Ascending aorta (tissue), 2 donors: ENCODE measurements at regions not wholly inside any gene's neighbourhood (a gene's known extent, or its start where the extent isn't known, plus 50 kb on each side); places are given as distances from the start of the nearest gene placed in this dataset.

ENCODE experiments used
- DNase-seq, 2 donors: peaks; one replicate each; pipeline ENCODE4 v3.0.0-alpha.2; 2019; ENCODE audit warnings: low spot score in 2 of 2
- H3K27ac ChIP-seq, 2 donors: fragments of 200-600 bp; sonication (generic); one replicate each; pipeline ENCODE4 v1.5.1; 2016 to 2017; ENCODE audit warnings: mild to moderate bottlenecking in 1 of 2
- H3K27me3 ChIP-seq: fragments of 200-600 bp; sonication (generic); one replicate; pipeline ENCODE4 v1.5.1; 2017
- H3K36me3 ChIP-seq, 2 donors: fragments of 200-600 bp; sonication (generic); one replicate each; pipeline ENCODE4 v1.5.1; 2016
- H3K4me1 ChIP-seq, 2 donors: fragments of 200-600 bp; sonication (generic); one replicate each; pipeline ENCODE4 v1.5.1; 2016 to 2017; ENCODE audit warnings: mild to moderate bottlenecking in 1 of 2
- H3K4me3 ChIP-seq, 2 donors: fragments of 200-600 bp; sonication (generic); one replicate each; pipeline ENCODE4 v1.5.1; 2016 to 2017; ENCODE audit warnings: mild to moderate bottlenecking in 1 of 2
- H3K9me3 ChIP-seq, 2 donors: fragments of 200-600 bp; sonication (generic); one replicate each; pipeline ENCODE4 v1.5.1; 2016
- intact Hi-C: fragments of 100-400 bp; cut with DNase I; formaldehyde crosslinking; loops from one replicate; pipeline ENCODE4 v1.15.1; 2023
- TF ChIP-seq, protein P1 (sequence below), 3 experiments: fragments of 200-600 bp in 2 of 3; fragments of 450-650 bp in 1 of 3; sonication (generic) in 2 of 3; IDR thresholded peaks; one replicate each; pipeline ENCODE4 v1.5.1; 2016 to 2019; ENCODE audit warnings: antibody characterized with exemption in 3 of 3, mild to moderate bottlenecking in 1 of 3, moderate library complexity in 1 of 3

DNA sequence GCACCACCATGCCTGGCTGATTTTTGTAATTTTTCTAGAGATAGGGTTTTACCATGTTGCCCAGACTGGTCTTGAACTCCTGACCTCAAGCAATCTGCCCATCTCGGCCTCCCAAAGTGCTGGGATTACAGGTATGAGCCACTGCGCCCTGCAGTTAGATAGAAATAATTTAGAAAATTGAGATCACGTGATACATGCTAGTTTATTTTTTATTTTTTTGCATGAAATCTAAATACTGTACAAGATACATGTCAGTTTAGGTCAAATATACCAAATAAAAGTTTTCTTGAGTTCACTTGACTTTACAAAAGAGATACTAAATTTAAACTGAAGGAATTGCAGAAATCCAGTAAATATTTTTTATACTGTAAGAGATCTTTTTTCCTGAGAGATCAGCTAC, 304.2 kb downstream of the YTHDC2 start:
- Histone ChIP-seq H3K36me3 (no peaks in the 10 kb centered on the region), H3K4me3 (no peak overlapping the region), H3K4me1 (no peaks in the 10 kb centered on the region), H3K27me3 (no peaks in the 10 kb centered on the region), H3K27ac (no peak overlapping the region), H3K9me3 (no peaks in the 10 kb centered on the region)
- TF ChIP-seq, protein P1, sequence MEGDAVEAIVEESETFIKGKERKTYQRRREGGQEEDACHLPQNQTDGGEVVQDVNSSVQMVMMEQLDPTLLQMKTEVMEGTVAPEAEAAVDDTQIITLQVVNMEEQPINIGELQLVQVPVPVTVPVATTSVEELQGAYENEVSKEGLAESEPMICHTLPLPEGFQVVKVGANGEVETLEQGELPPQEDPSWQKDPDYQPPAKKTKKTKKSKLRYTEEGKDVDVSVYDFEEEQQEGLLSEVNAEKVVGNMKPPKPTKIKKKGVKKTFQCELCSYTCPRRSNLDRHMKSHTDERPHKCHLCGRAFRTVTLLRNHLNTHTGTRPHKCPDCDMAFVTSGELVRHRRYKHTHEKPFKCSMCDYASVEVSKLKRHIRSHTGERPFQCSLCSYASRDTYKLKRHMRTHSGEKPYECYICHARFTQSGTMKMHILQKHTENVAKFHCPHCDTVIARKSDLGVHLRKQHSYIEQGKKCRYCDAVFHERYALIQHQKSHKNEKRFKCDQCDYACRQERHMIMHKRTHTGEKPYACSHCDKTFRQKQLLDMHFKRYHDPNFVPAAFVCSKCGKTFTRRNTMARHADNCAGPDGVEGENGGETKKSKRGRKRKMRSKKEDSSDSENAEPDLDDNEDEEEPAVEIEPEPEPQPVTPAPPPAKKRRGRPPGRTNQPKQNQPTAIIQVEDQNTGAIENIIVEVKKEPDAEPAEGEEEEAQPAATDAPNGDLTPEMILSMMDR (IDR thresholded peaks at IDR 0.05) = no peak
- no peak for DNase-seq
- intact Hi-C loops = no loop called here

DNA sequence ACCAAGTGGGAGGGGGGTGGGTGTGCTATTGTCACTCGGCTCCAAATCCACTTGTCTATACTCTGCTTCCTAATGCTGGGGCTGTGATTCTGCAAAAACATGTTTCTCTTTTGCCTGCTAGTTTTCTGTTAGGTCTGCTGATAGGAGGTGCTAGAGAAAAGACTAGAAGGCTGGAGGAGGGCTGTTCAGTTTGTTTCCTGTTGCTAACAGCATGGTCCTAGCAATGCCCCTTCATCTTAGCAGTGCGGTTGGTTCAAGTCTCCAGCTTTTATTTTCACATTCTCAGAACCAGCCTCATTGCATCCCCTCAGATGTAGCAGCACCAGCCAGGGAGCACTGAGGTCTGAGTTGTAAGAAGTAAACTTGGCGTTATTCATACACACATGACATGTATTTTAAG, 310.2 kb downstream of the YTHDC2 start:
- no peaks in the 10 kb centered on the region for H3K9me3 ChIP-seq
- no peaks in the 10 kb centered on the region for H3K36me3 ChIP-seq
- intact Hi-C loops = no loop called here
- H3K27me3 ChIP-seq = no peaks in the 10 kb centered on the region
- H3K4me3 ChIP-seq = no peak overlapping the region
- TF ChIP-seq, protein P1 (IDR thresholded peaks at IDR 0.05) = no peak
- H3K27ac ChIP-seq = no peak overlapping the region
- no peaks in the 10 kb centered on the region for H3K4me1 ChIP-seq
- DNase-seq = no peak

DNA sequence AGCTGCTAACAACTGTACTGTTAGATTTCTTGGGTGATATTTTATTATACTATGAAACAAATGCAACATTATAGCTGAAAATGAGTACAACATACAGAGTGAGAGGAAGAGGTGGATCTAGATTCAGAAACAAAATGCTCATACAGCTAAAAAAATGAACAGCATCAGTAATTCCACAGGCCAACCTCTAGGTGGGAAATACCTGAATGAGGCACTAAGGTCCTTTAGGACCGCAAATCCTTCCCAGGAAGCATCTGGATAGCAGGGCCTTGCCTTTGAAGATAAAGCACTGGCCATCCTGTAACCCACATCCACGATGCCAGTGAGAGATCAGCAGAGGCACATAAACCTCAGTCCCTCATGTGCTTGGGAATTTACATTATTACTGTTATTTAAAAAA, 310.8 kb downstream of the YTHDC2 start:
- no peak overlapping the region for H3K27ac ChIP-seq
- TF ChIP-seq, protein P1 (IDR thresholded peaks at IDR 0.05) = no peak
- H3K27me3 ChIP-seq = no peaks in the 10 kb centered on the region
- no peak overlapping the region for H3K4me3 ChIP-seq
- intact Hi-C loops = no loop called here
- no peaks in the 10 kb centered on the region for H3K36me3 ChIP-seq
- no peak for DNase-seq
- H3K9me3 ChIP-seq = no peaks in the 10 kb centered on the region
- H3K4me1 ChIP-seq = no peaks in the 10 kb centered on the region

DNA sequence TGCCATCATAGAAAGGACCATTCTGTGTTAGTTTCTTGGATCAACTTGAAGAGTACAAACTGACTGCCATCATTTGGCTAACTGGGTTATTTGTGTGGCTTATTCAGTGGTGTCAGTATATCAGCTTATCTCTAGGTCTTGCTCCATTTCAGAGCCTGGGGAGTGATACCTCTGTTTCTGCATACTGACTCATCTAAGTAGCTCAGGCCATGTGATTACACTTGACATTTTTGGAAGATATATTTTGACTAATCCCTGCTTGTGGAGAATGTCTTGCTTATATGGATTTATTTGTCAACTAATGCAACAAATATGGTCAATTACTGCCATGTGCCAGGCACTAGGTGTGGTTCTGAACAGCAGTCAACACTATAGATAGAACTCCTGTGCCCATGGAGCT, 311.7 kb downstream of the YTHDC2 start:
- Histone ChIP-seq H3K27me3 (no peaks in the 10 kb centered on the region), H3K9me3 (no peaks in the 10 kb centered on the region), H3K27ac (no peak overlapping the region), H3K4me1 (no peaks in the 10 kb centered on the region), H3K4me3 (no peak overlapping the region), H3K36me3 (no peaks in the 10 kb centered on the region)
- DNase-seq = no peak
- intact Hi-C loops = no loop called here
- TF ChIP-seq, protein P1 (IDR thresholded peaks at IDR 0.05) = no peak

DNA sequence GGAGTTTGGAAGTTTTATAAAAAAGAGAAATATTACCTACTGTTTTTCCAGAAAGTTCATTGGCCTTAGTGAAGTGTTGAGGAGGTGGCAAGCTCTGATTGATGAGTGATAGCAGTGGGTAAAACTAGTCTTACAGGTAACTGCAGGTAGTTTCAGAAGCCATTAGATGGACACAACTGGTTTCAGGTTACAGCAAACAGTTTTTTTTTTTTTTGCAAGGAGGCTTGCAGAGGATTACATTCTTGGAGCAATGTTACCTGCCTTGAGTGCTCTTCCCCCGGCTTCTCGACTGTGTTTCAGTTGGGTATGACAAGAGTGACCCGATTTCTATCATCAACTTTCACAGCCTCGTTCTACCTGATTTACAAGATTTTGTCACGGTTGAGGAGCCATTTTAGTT, 333.4 kb downstream of the YTHDC2 start:
- Histone ChIP-seq H3K9me3 (no peaks in the 10 kb centered on the region), H3K36me3 (no peaks in the 10 kb centered on the region), H3K4me1 (no peaks in the 10 kb centered on the region), H3K27me3 (no peaks in the 10 kb centered on the region), H3K4me3 (no peak overlapping the region), H3K27ac (no peak overlapping the region)
- no peak for DNase-seq
- intact Hi-C loops = no loop called here
- TF ChIP-seq, protein P1 (IDR thresholded peaks at IDR 0.05) = no peak

DNA sequence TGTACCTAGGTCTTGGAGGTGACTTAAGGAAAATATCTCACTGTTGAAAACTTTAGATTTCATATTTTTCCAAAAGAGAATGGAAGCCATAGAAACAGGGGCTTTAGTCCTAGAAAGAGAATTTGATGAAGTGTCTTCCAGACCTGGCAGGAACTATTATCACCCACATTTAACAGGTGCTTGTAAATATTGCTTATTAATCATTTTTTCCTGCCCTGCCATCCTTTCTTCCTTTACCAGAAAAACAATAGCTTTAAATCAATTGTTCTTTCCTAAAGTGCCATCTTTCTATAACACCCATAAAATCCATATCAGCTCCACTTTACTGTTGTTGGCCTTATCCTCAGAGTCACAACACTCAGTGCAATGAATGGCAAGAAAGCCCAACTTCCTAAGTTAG, 350.9 kb downstream of the YTHDC2 start:
- intact Hi-C loops = no loop called here
- Histone ChIP-seq H3K36me3 (no peaks in the 10 kb centered on the region), H3K27ac (no peak overlapping the region), H3K9me3 (no peaks in the 10 kb centered on the region), H3K27me3 (no peaks in the 10 kb centered on the region), H3K4me1 (no peaks in the 10 kb centered on the region), H3K4me3 (no peak overlapping the region)
- no peak for DNase-seq
- TF ChIP-seq, protein P1 (IDR thresholded peaks at IDR 0.05) = no peak
